Esophagus squamous epithelium (tissue), 5 donors: ENCODE measurements at regions not wholly inside any gene's neighbourhood (a gene's known extent, or its start where the extent isn't known, plus 50 kb on each side); places are given as distances from the start of the nearest gene placed in this dataset.

Experiments
- DNase-seq: peaks from one replicate; lab custom pipeline; 2025; lab: John Stamatoyannopoulos, UW
- H3K27ac ChIP-seq, 4 donors: fragments of 200-600 bp; sonication (generic); one replicate each; pipeline ENCODE4 v1.5.1; 2016 to 2019; ENCODE audit warnings: mild to moderate bottlenecking in 1 of 4
- H3K27me3 ChIP-seq, 4 donors: fragments of 200-600 bp; sonication (generic); 1 replicate in 3 of 4; 2 replicates in 1 of 4; pipeline versions ENCODE4 v1.5.1 to v1.6.0; 2017 to 2021; ENCODE audit warnings: antibody characterized with exemption in 1 of 4
- H3K36me3 ChIP-seq, 3 donors: fragments of 200-600 bp; sonication (generic); one replicate each; pipeline ENCODE4 v1.5.1; 2016 to 2019
- H3K4me1 ChIP-seq, 3 donors: fragments of 200-600 bp; sonication (generic); one replicate each; pipeline ENCODE4 v1.5.1; 2017 to 2019
- H3K4me3 ChIP-seq, 4 donors: fragments of 200-600 bp; sonication (generic); 1 replicate in 3 of 4; 2 replicates in 1 of 4; pipeline ENCODE4 v1.5.1; 2016 to 2019; ENCODE audit warnings: mild to moderate bottlenecking in 2 of 4, moderate library complexity in 1 of 4
- H3K9me3 ChIP-seq, 3 donors: fragments of 200-600 bp; sonication (generic); one replicate each; pipeline ENCODE4 v1.5.1; 2016 to 2019
- CTCF ChIP-seq, 6 experiments: fragments of 450-650 bp in 4 of 6; fragments of 200-600 bp in 2 of 6; sonication (generic) in 2 of 6; IDR thresholded peaks; one replicate each; pipeline ENCODE4 v1.5.1; 2016 to 2019; ENCODE audit warnings: antibody characterized with exemption in 6 of 6, mild to moderate bottlenecking in 4 of 6, moderate library complexity in 4 of 6
- POLR2A ChIP-seq, 4 donors: fragments of 450-650 bp; IDR thresholded peaks; one replicate each; pipeline ENCODE4 v1.6.1; 2017; ENCODE audit warnings: antibody characterized with exemption in 4 of 4, mild to moderate bottlenecking in 4 of 4, moderate library complexity in 3 of 4
- WGBS, 2 donors: methylation state at CpG; one replicate each; pipeline ENCODE4 v1.1.5; 2018; 5-methylcytosine and 5-hydroxymethylcytosine counted together
- intact Hi-C: fragments of 100-400 bp; cut with DNase I; formaldehyde crosslinking; loops from one replicate; pipeline ENCODE4 v1.15.0; 2022
- donor health status: DM: yes; HTN: yes; CAD: no.

- no peak overlapping the region for H3K4me3 ChIP-seq
- H3K27me3 ChIP-seq = no peaks in the 10 kb centered on the region
- intact Hi-C loops = no loop called here
- TF ChIP-seq POLR2A (IDR thresholded peaks at IDR 0.05) (no peak), CTCF (IDR thresholded peaks at IDR 0.05) (no peak)
- no peak for DNase-seq
- H3K9me3 ChIP-seq = peaks cover 0 to 3% (median 0%) of the 10 kb centered on the region in 3 donors
- no peak overlapping the region for H3K27ac ChIP-seq
- WGBS, 2 donors = 69 to 73% methylated on average over 3 of the region's 3 CpGs
- no peaks in the 10 kb centered on the region for H3K36me3 ChIP-seq
- no peaks in the 10 kb centered on the region for H3K4me1 ChIP-seq
Observed at GRCh38 chr12:91630596-91631293, 448.1 kb upstream of the DCN start.

- no peak overlapping the region for H3K27ac ChIP-seq
- no peak overlapping the region for H3K4me3 ChIP-seq
- H3K36me3 ChIP-seq = no peaks in the 10 kb centered on the region
- TF ChIP-seq POLR2A (IDR thresholded peaks at IDR 0.05) (no peak), CTCF (IDR thresholded peaks at IDR 0.05) (no peak)
- 86 to 88% methylated on average over 5 of the region's 5 CpGs for WGBS, 2 donors
- intact Hi-C loops = no loop called here
- H3K4me1 ChIP-seq = no peaks in the 10 kb centered on the region
- peaks cover 0 to 4% (median 0%) of the 10 kb centered on the region in 3 donors for H3K9me3 ChIP-seq
- no peaks in the 10 kb centered on the region for H3K27me3 ChIP-seq
- no peak for DNase-seq
Observed at GRCh38 chr12:91630083-91630482, 447.5 kb upstream of the DCN start.

- no peaks in the 10 kb centered on the region for H3K36me3 ChIP-seq
- no peak for DNase-seq
- H3K9me3 ChIP-seq = peaks cover 0 to 4% (median 0%) of the 10 kb centered on the region in 3 donors
- no peak overlapping the region for H3K27ac ChIP-seq
- H3K27me3 ChIP-seq = no peaks in the 10 kb centered on the region
- no peak for TF ChIP-seq POLR2A (IDR thresholded peaks at IDR 0.05)
- TF ChIP-seq CTCF (IDR thresholded peaks at IDR 0.05) = no peak
- WGBS, 2 donors = 77 to 78% methylated on average over 2 of the region's 2 CpGs
- intact Hi-C loops = no loop called here
- no peak overlapping the region for H3K4me3 ChIP-seq
- no peaks in the 10 kb centered on the region for H3K4me1 ChIP-seq
Observed at GRCh38 chr12:91629440-91629839, 446.8 kb upstream of the DCN start.

GRCh38 chr12:91628656-91629055, 446.0 kb upstream of the DCN start:
- intact Hi-C loops = no loop called here
- no peak for TF ChIP-seq CTCF (IDR thresholded peaks at IDR 0.05)
- no peak for TF ChIP-seq POLR2A (IDR thresholded peaks at IDR 0.05)
- Histone ChIP-seq H3K4me1 (no peaks in the 10 kb centered on the region), H3K27me3 (no peaks in the 10 kb centered on the region), H3K9me3 (peaks cover 0 to 4% (median 0%) of the 10 kb centered on the region in 3 donors), H3K36me3 (no peaks in the 10 kb centered on the region), H3K27ac (no peak overlapping the region), H3K4me3 (no peak overlapping the region)
- WGBS, 2 donors = 42 to 51% methylated on average over 2 of the region's 2 CpGs
- DNase-seq = no peak

GRCh38 chr12:91627225-91627624, 444.6 kb upstream of the DCN start:
- TF ChIP-seq POLR2A (IDR thresholded peaks at IDR 0.05) (no peak), CTCF (IDR thresholded peaks at IDR 0.05) (no peak)
- 70% methylated on average over 2 of the region's 2 CpGs for WGBS, 2 donors
- H3K27me3 ChIP-seq = no peaks in the 10 kb centered on the region
- H3K4me3 ChIP-seq = no peak overlapping the region
- intact Hi-C loops = no loop called here
- no peak overlapping the region for H3K27ac ChIP-seq
- no peaks in the 10 kb centered on the region for H3K4me1 ChIP-seq
- no peaks in the 10 kb centered on the region for H3K36me3 ChIP-seq
- DNase-seq = no peak
- peaks cover 0 to 4% (median 0%) of the 10 kb centered on the region in 3 donors for H3K9me3 ChIP-seq
